ENCODE measurements at regions not wholly inside any gene's neighbourhood (a gene's known extent, or its start where the extent isn't known, plus 50 kb on each side); places are given as distances from the start of the nearest gene placed in this dataset.

- no peaks in the 10 kb centered on the region for H3K9me3 ChIP-seq
- H3K27ac ChIP-seq: no peak overlapping the region
- H3K27me3 ChIP-seq: no peaks in the 10 kb centered on the region
- no peaks in the 10 kb centered on the region for H3K4me1 ChIP-seq
- DNase-seq: no peak
- H3K4me3 ChIP-seq: no peak overlapping the region
- no peaks in the 10 kb centered on the region for H3K36me3 ChIP-seq
- TF ChIP-seq CTCF (IDR thresholded peaks at IDR 0.05): no peak
- intact Hi-C loops (cut with DNase I; ENCODE audit: low total_unique reads): loop anchor here (5.0 kb wide), 2 partner anchors 132 to 177 kb away; no protein-coding TSS in a partner anchor
Observed at GRCh38 chr15:69653846-69654245, 201.2 kb downstream of the RPLP1 start.

- Histone ChIP-seq H3K36me3 (no peaks in the 10 kb centered on the region), H3K27me3 (peaks cover 0 to 8% of the 10 kb centered on the region in 2 donors), H3K27ac (no peak overlapping the region), H3K4me1 (no peaks in the 10 kb centered on the region), H3K9me3 (no peaks in the 10 kb centered on the region), H3K4me3 (no peak overlapping the region)
- intact Hi-C loops (cut with DNase I; ENCODE audit: low total_unique reads): no loop called here
- DNase-seq: no peak
- no peak for TF ChIP-seq CTCF (IDR thresholded peaks at IDR 0.05)
Observed at GRCh38 chr15:69656271-69657030, 203.8 kb downstream of the RPLP1 start.

GRCh38 chr15:69657626-69658025 is 205.0 kb downstream of the RPLP1 start:
- H3K4me1 ChIP-seq: no peaks in the 10 kb centered on the region
- H3K9me3 ChIP-seq: no peaks in the 10 kb centered on the region
- intact Hi-C loops (cut with DNase I; ENCODE audit: low total_unique reads): no loop called here
- H3K27me3 ChIP-seq: peaks cover 0 to 8% of the 10 kb centered on the region in 2 donors
- H3K4me3 ChIP-seq: no peak overlapping the region
- no peak overlapping the region for H3K27ac ChIP-seq
- no peaks in the 10 kb centered on the region for H3K36me3 ChIP-seq
- no peak for DNase-seq
- TF ChIP-seq CTCF (IDR thresholded peaks at IDR 0.05): no peak

GRCh38 chr15:69658411-69658945 is 205.9 kb downstream of the RPLP1 start:
- H3K36me3 ChIP-seq: no peaks in the 10 kb centered on the region
- intact Hi-C loops (cut with DNase I; ENCODE audit: low total_unique reads): no loop called here
- H3K27ac ChIP-seq: no peak overlapping the region
- H3K4me1 ChIP-seq: no peaks in the 10 kb centered on the region
- H3K4me3 ChIP-seq: no peak overlapping the region
- H3K27me3 ChIP-seq: peaks cover 0 to 8% of the 10 kb centered on the region in 2 donors
- no peak for TF ChIP-seq CTCF (IDR thresholded peaks at IDR 0.05)
- no peaks in the 10 kb centered on the region for H3K9me3 ChIP-seq
- no peak for DNase-seq

- no peaks in the 10 kb centered on the region for H3K4me1 ChIP-seq
- peaks cover 0 to 8% of the 10 kb centered on the region in 2 donors for H3K27me3 ChIP-seq
- no peaks in the 10 kb centered on the region for H3K9me3 ChIP-seq
- DNase-seq: no peak
- H3K27ac ChIP-seq: no peak overlapping the region
- no peak for TF ChIP-seq CTCF (IDR thresholded peaks at IDR 0.05)
- intact Hi-C loops (cut with DNase I; ENCODE audit: low total_unique reads): no loop called here
- no peak overlapping the region for H3K4me3 ChIP-seq
- no peaks in the 10 kb centered on the region for H3K36me3 ChIP-seq
Observed at GRCh38 chr15:69659454-69660050, 206.9 kb downstream of the RPLP1 start.
